GM23248 (cell line): ENCODE measurements at regions not wholly inside any gene's neighbourhood (a gene's known extent, or its start where the extent isn't known, plus 50 kb on each side); places are given as distances from the start of the nearest gene placed in this dataset.
"Not testable (repeated sequence)": the region's sequence is repeated elsewhere in the genome, so short reads cannot be mapped to it uniquely, and the experiment has no call there.

ENCODE experiments used
- DNase-seq: peaks from one replicate; pipeline ENCODE4 v3.0.0-alpha.2; 2015
- H2AFZ ChIP-seq: fragments of 200-600 bp; sonication (generic); 2 replicates; pipeline ENCODE4 v1.6.1; 2016; ENCODE audit warnings: antibody characterized with exemption
- H3F3A ChIP-seq: fragments of 200-600 bp; sonication (generic); 2 replicates; pipeline ENCODE4 v1.6.1; 2016; ENCODE audit warnings: mild to moderate bottlenecking, antibody characterized with exemption, mixed run types; ENCODE audit not compliant: insufficient read depth
- H3K27ac ChIP-seq: fragments of 200-600 bp; sonication (generic); 2 replicates; pipeline ENCODE4 v1.5.1; 2016; ENCODE audit warnings: mild to moderate bottlenecking
- H3K27me3 ChIP-seq: fragments of 200-600 bp; sonication (generic); replicated peaks from 2 replicates; pipeline ENCODE4 v1.6.1; 2016; ENCODE audit warnings: mild to moderate bottlenecking; ENCODE audit not compliant: insufficient read depth
- H3K36me3 ChIP-seq: fragments of 200-600 bp; sonication (generic); 2 replicates; pipeline ENCODE4 v1.6.1; 2016; ENCODE audit warnings: low read depth, mild to moderate bottlenecking
- H3K4me1 ChIP-seq: fragments of 200-600 bp; sonication (generic); 2 replicates; pipeline ENCODE4 v1.6.1; 2016; ENCODE audit warnings: mild to moderate bottlenecking; ENCODE audit not compliant: insufficient read depth
- H3K4me2 ChIP-seq: fragments of 200-600 bp; sonication (generic); one replicate; pipeline ENCODE4 v1.6.1; 2016; ENCODE audit warnings: mild to moderate bottlenecking; ENCODE audit not compliant: unreplicated experiment
- H3K4me3 ChIP-seq: fragments of 200-600 bp; sonication (generic); 2 replicates; pipeline ENCODE4 v1.5.1; 2016; ENCODE audit warnings: mild to moderate bottlenecking
- H3K79me2 ChIP-seq: fragments of 200-600 bp; sonication (generic); 2 replicates; pipeline ENCODE4 v1.6.1; 2016; ENCODE audit warnings: mild to moderate bottlenecking; ENCODE audit not compliant: insufficient read depth
- H3K9ac ChIP-seq: fragments of 200-600 bp; sonication (generic); 2 replicates; pipeline ENCODE4 v1.6.1; 2016; ENCODE audit warnings: mild to moderate bottlenecking
- H3K9me2 ChIP-seq: fragments of 200-600 bp; sonication (generic); 2 replicates; pipeline ENCODE4 v1.6.1; 2016; ENCODE audit warnings: mixed run types, mild to moderate bottlenecking, moderate library complexity; ENCODE audit not compliant: insufficient read depth
- H3K9me3 ChIP-seq: fragments of 200-600 bp; sonication (generic); one replicate; pipeline ENCODE4 v1.6.1; 2017; ENCODE audit warnings: low read depth
- H4K20me1 ChIP-seq: fragments of 200-600 bp; sonication (generic); 2 replicates; pipeline ENCODE4 v1.6.0; 2016; ENCODE audit not compliant: insufficient read depth
- EZH2 ChIP-seq: fragments of 200-600 bp; sonication (generic); IDR thresholded peaks from 2 replicates; pipeline ENCODE4 v1.6.1; 2018; ENCODE audit warnings: antibody characterized with exemption, mild to moderate bottlenecking; ENCODE audit not compliant: insufficient read depth, poor library complexity, severe bottlenecking
- EZH2phosphoT487 ChIP-seq: fragments of 200-600 bp; sonication (generic); IDR thresholded peaks from 2 replicates; pipeline ENCODE4 v1.6.1; 2018; ENCODE audit warnings: antibody characterized with exemption, moderate library complexity, mild to moderate bottlenecking, low read depth; ENCODE audit not compliant: insufficient read depth
- WGBS, 2 experiments: methylation state at CpG; one replicate each; pipeline ENCODE4 v1.1.6; 2015 to 2017; ENCODE audit warnings: low lambda C conversion rate in 2 of 2, low coverage in 1 of 2; ENCODE audit errors: missing lambda C conversion rate in 2 of 2; 5-methylcytosine and 5-hydroxymethylcytosine counted together
- in situ Hi-C: fragments of 300-500 bp; cut with MboI; formaldehyde crosslinking; loops from 2 replicates; pipeline ENCODE4 v1.15.0; 2020

DNA sequence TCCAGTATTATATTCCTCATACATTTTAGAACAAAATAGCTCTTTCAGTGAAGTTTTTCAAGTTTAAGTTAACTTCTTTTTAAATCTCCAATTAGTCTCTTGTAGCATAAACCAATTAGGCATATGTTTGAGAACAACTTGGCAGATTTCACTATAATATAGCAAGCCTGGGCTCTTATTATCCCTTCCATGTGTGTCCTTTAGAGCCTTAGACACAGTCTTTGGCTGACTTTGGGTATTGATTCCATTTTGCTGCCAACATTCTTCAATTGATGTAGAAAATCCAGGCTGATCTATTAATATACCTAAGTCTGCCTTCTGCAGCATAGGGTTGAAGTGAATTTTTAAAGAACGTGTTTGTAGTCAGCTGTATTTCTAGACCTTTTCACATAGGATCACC, 179.1 kb upstream of the RPRM start:
- no peak overlapping the region for H3K9ac ChIP-seq
- in situ Hi-C loops = no loop called here
- no peak for TF ChIP-seq EZH2phosphoT487
- no peak for TF ChIP-seq EZH2
- H3K27ac ChIP-seq = no peak overlapping the region
- H3K4me1 ChIP-seq = no peaks in the 10 kb centered on the region
- 25 to 35% methylated on average over 1 of the region's 1 CpG for WGBS, 2 experiments
- H3K4me2 ChIP-seq = no peak overlapping the region
- H3K9me2 ChIP-seq = no peaks in the 10 kb centered on the region
- H4K20me1 ChIP-seq = no peaks in the 10 kb centered on the region
- H3K27me3 ChIP-seq = no peaks in the 10 kb centered on the region
- H3K79me2 ChIP-seq = no peaks in the 10 kb centered on the region
- H2AFZ ChIP-seq = no peak overlapping the region
- DNase-seq = no peak
- no peaks in the 10 kb centered on the region for H3F3A ChIP-seq
- H3K36me3 ChIP-seq = no peaks in the 10 kb centered on the region
- no peak overlapping the region for H3K4me3 ChIP-seq
- no peaks in the 10 kb centered on the region for H3K9me3 ChIP-seq

DNA sequence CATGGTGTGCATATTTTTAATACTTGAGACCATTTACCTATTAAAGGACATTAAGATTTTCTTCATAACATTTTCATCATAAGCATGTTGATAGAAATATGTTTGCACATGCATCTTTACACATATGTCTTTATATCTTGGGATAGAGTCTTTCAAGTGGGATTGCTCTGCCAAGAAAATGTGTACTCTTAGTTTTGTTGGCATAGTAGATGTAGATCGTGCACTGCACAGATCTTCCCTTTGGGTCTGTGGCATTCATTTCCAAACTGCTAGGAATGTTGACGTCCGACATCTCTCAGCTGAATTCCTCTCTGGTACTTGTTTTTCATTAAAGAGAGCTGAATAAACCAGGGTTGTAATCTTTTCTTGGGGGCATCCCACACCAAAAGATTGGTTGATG, 183.2 kb upstream of the RPRM start:
- no peaks in the 10 kb centered on the region for H3K9me3 ChIP-seq
- no peak for DNase-seq
- no peak overlapping the region for H3K9ac ChIP-seq
- H3K79me2 ChIP-seq = no peaks in the 10 kb centered on the region
- TF ChIP-seq EZH2phosphoT487 = no peak
- no peak for TF ChIP-seq EZH2
- H3K4me2 ChIP-seq = no peak overlapping the region
- H3K4me1 ChIP-seq = no peaks in the 10 kb centered on the region
- H2AFZ ChIP-seq = no peak overlapping the region
- no peaks in the 10 kb centered on the region for H3K27me3 ChIP-seq
- no peak overlapping the region for H3K4me3 ChIP-seq
- no peaks in the 10 kb centered on the region for H3F3A ChIP-seq
- H3K9me2 ChIP-seq = no peaks in the 10 kb centered on the region
- no peaks in the 10 kb centered on the region for H3K36me3 ChIP-seq
- no peak overlapping the region for H3K27ac ChIP-seq
- in situ Hi-C loops = no loop called here
- H4K20me1 ChIP-seq = no peaks in the 10 kb centered on the region
- WGBS, 2 experiments = 34 to 35% methylated on average over 3 of the region's 3 CpGs

DNA sequence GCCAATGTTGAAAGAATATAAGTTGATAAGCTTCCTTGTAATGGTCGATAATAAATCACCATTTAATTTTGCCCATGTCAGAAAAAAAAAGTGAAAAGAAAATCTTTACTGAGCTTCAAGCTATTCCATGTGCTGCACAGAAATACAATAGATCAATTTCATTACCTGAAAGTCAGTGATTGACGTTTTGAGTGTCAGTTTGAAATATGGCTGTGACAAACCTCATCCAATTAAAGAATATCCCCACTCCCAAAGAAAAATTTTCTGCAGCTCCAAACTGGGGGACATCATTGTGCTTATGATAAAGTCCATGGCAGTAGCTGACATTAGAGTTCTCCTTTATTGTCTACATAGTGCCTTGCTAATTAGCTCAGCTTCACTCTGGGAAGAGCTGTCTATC, 184.8 kb upstream of the RPRM start:
- no peaks in the 10 kb centered on the region for H4K20me1 ChIP-seq

DNA sequence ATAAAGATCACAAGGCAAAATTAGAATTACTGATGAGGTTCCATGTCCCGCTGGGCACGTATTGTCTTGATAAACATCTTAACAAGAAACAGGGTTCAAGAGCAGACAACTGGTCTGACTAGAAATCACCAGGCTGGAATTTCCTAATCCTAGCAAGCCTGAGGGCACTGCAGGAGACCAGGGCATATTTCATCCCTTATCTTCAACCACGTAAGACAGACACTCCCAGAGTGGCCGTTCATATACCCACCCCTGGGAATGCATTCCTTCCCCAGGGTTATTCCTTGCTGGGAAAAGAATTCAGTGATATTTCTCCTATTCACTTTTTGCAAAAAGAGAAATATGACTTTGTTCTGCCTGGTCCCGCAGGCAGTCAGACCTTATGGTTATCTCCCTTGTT, 185.4 kb upstream of the RPRM start:
- H3K9ac ChIP-seq, H3K9me2 ChIP-seq, H3K9me3 ChIP-seq, H3K4me2 ChIP-seq, H4K20me1 ChIP-seq, H3K79me2 ChIP-seq, H3K36me3 ChIP-seq, H3K27ac ChIP-seq, H2AFZ ChIP-seq, H3F3A ChIP-seq, H3K27me3 ChIP-seq, H3K4me1 ChIP-seq, H3K4me3 ChIP-seq, in situ Hi-C loops, DNase-seq: not testable (repeated sequence)
- WGBS, 2 experiments = 25 to 49% methylated on average over 5 of the region's 5 CpGs

More for the DNA sequence above, 184.8 kb upstream of the RPRM start:
- TF ChIP-seq EZH2 (no peak), EZH2phosphoT487 (no peak)
- no peak overlapping the region for H3K27ac ChIP-seq
- H3K27me3 ChIP-seq = no peaks in the 10 kb centered on the region
- H3K9ac ChIP-seq = no peak overlapping the region
- no peak overlapping the region for H3K4me2 ChIP-seq
- H3K4me3 ChIP-seq = no peak overlapping the region
- WGBS, 2 experiments = 4% methylated on average over 2 of the region's 2 CpGs
- no peak for DNase-seq
- H3K36me3 ChIP-seq = no peaks in the 10 kb centered on the region
- no peaks in the 10 kb centered on the region for H3K4me1 ChIP-seq
- no peaks in the 10 kb centered on the region for H3F3A ChIP-seq
- no peak overlapping the region for H2AFZ ChIP-seq
- H3K9me2 ChIP-seq = no peaks in the 10 kb centered on the region
- in situ Hi-C loops = no loop called here
- H3K79me2 ChIP-seq = no peaks in the 10 kb centered on the region
- no peaks in the 10 kb centered on the region for H3K9me3 ChIP-seq

DNA sequence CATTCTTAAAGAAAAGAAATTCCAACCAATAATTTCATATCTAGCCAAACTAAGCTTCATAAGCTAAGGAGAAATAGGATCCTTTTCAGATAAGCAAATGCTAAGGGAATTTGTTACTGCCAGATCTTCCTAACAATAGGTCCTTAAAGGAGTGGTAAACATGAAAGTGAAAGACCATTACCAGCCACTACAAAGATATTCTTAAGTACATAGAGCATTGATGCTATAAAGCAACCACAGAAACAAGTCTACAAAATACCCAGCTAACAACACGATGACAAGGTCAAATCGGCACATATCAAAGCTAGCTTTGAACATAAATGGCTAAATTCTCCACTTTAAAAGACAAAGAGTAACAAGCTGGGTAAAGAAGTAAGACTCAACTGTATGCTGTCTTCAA, 188.9 kb upstream of the RPRM start:
- H4K20me1 ChIP-seq = no peaks in the 10 kb centered on the region
- no peaks in the 10 kb centered on the region for H3K27me3 ChIP-seq
- no peak overlapping the region for H2AFZ ChIP-seq
- no peaks in the 10 kb centered on the region for H3K9me2 ChIP-seq
- in situ Hi-C loops = no loop called here
- no peak overlapping the region for H3K4me2 ChIP-seq
- H3K9ac ChIP-seq = no peak overlapping the region
- no peak for TF ChIP-seq EZH2
- no peak for TF ChIP-seq EZH2phosphoT487
- no peaks in the 10 kb centered on the region for H3F3A ChIP-seq
- H3K4me1 ChIP-seq = no peaks in the 10 kb centered on the region
- DNase-seq = no peak
- no peaks in the 10 kb centered on the region for H3K9me3 ChIP-seq
- no peak overlapping the region for H3K4me3 ChIP-seq
- no peaks in the 10 kb centered on the region for H3K79me2 ChIP-seq
- H3K27ac ChIP-seq = no peak overlapping the region
- no peaks in the 10 kb centered on the region for H3K36me3 ChIP-seq
- 41 to 52% methylated on average over 2 of the region's 2 CpGs for WGBS, 2 experiments
